ENCODE measurements at regions not wholly inside any gene's neighbourhood (a gene's known extent, or its start where the extent isn't known, plus 50 kb on each side); places are given as distances from the start of the nearest gene placed in this dataset.

DNA sequence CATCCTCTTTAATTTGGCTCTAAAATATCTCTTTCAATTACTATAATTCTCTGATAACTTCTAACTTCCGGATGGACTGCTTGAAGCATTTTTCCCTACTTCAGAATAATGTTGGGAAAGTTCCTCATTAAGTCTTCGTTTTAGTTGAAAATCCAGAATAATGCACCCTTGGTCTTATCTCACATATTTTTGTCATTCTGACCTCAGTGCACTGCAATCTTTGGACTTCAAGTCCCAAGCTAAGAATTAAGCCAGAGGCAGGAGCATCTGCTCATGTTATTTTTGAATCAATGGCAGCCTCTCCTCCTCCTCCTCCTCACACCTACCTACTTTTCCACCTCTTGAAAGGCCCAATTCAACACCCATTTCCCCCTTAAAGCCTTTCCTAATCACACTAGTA is 169.8 kb downstream of the CYYR1 start:
- TF ChIP-seq, protein P1, sequence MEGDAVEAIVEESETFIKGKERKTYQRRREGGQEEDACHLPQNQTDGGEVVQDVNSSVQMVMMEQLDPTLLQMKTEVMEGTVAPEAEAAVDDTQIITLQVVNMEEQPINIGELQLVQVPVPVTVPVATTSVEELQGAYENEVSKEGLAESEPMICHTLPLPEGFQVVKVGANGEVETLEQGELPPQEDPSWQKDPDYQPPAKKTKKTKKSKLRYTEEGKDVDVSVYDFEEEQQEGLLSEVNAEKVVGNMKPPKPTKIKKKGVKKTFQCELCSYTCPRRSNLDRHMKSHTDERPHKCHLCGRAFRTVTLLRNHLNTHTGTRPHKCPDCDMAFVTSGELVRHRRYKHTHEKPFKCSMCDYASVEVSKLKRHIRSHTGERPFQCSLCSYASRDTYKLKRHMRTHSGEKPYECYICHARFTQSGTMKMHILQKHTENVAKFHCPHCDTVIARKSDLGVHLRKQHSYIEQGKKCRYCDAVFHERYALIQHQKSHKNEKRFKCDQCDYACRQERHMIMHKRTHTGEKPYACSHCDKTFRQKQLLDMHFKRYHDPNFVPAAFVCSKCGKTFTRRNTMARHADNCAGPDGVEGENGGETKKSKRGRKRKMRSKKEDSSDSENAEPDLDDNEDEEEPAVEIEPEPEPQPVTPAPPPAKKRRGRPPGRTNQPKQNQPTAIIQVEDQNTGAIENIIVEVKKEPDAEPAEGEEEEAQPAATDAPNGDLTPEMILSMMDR (IDR thresholded peaks at IDR 0.05), result no peak
- TF ChIP-seq POLR2A (IDR thresholded peaks at IDR 0.05), result no peak
